SK-N-SH (cell line): ENCODE measurements at regions not wholly inside any gene's neighbourhood (a gene's known extent, or its start where the extent isn't known, plus 50 kb on each side); places are given as distances from the start of the nearest gene placed in this dataset.

Source experiments
- CTCF ChIA-PET: fragments of 300-600, 350-600 bp; formaldehyde crosslinking; extraction: SDS; loops from one replicate; lab custom pipeline; 2021; lab: Yijun Ruan, JAX
- POLR2A ChIA-PET: fragments of 350-600 bp; sonication (Branson Sonifier 250); formaldehyde crosslinking; extraction: SDS; loops from one replicate; lab custom pipeline; 2020; ENCODE audit warnings: antibody characterized with exemption, inconsistent platforms; lab: Yijun Ruan, JAX
- DNase-seq: peaks from one replicate; pipeline ENCODE4 v3.0.0; 2012
- H2AFZ ChIP-seq: fragments of 200-600 bp; sonication (generic); 2 replicates; pipeline ENCODE4 v1.8.1; 2016; ENCODE audit warnings: antibody characterized with exemption, mild to moderate bottlenecking, low read depth
- H3F3A ChIP-seq: fragments of 200-600 bp; sonication (generic); replicated peaks from 2 replicates; pipeline ENCODE3; 2016; ENCODE audit warnings: antibody characterized with exemption, mild to moderate bottlenecking; ENCODE audit not compliant: insufficient read depth
- H3K27ac ChIP-seq, 2 experiments: fragments of 200-500 bp in 1 of 2; fragments of 200-600 bp in 1 of 2; sonication (Bioruptor generic) in 1 of 2; sonication (generic), shearing (Covaris generic) in 1 of 2; 2 replicates each; pipeline versions ENCODE4 v1.5.1 to v1.6.1; 2014 to 2016; ENCODE audit warnings: low read depth in 2 of 2, inconsistent platforms in 1 of 2, low read length in 1 of 2, mild to moderate bottlenecking in 1 of 2, mixed read lengths in 1 of 2
- H3K27me3 ChIP-seq: fragments of 200-600 bp; sonication (generic), shearing (Covaris generic); 2 replicates; pipeline ENCODE4 v1.6.1; 2016; ENCODE audit warnings: mixed run types; ENCODE audit not compliant: insufficient read depth
- H3K36me3 ChIP-seq, 2 experiments: fragments of 200-500 bp in 1 of 2; fragments of 200-600 bp in 1 of 2; sonication (Bioruptor generic) in 1 of 2; sonication (generic) in 1 of 2; replicated peaks in 1 of 2; 2 replicates each; pipeline versions ENCODE3 to v1.5.1; 2014 to 2016; ENCODE audit warnings: low read length in 1 of 2, mild to moderate bottlenecking in 1 of 2; ENCODE audit not compliant: insufficient read depth in 2 of 2, control insufficient read depth in 1 of 2
- H3K4me1 ChIP-seq, 2 experiments: fragments of 200-500 bp in 1 of 2; fragments of 200-600 bp in 1 of 2; sonication (Bioruptor generic) in 1 of 2; sonication (generic), shearing (Covaris generic) in 1 of 2; 2 replicates each; pipeline versions ENCODE4 v1.5.1 to v1.6.1; 2014 to 2016; ENCODE audit warnings: low read depth in 1 of 2, low read length in 1 of 2, mixed run types in 1 of 2; ENCODE audit not compliant: insufficient read depth in 2 of 2, control insufficient read depth in 1 of 2
- H3K4me2 ChIP-seq: fragments of 200-600 bp; sonication (generic), shearing (Covaris generic); 2 replicates; pipeline ENCODE4 v1.6.1; 2017; ENCODE audit warnings: mixed run types
- H3K4me3 ChIP-seq, 2 experiments: fragments of 200-500 bp in 1 of 2; fragments of 200-600 bp in 1 of 2; sonication (Bioruptor generic) in 1 of 2; sonication (generic), shearing (Covaris generic) in 1 of 2; 2 replicates each; pipeline versions ENCODE4 v1.5.1 to v1.8.1; 2014 to 2016; ENCODE audit warnings: low read depth in 2 of 2, inconsistent platforms in 1 of 2, low read length in 1 of 2, mild to moderate bottlenecking in 1 of 2, mixed read lengths in 1 of 2, moderate library complexity in 1 of 2
- H3K79me2 ChIP-seq: fragments of 200-600 bp; sonication (generic); 2 replicates; pipeline ENCODE4 v1.8.1; 2017; ENCODE audit warnings: mild to moderate bottlenecking; ENCODE audit not compliant: insufficient read depth
- H3K9ac ChIP-seq: fragments of 200-600 bp; sonication (generic); 2 replicates; pipeline ENCODE4 v1.6.1; 2017; ENCODE audit warnings: mixed run types
- H3K9me2 ChIP-seq: fragments of 200-600 bp; sonication (generic); 2 replicates; pipeline ENCODE4 v1.6.1; 2017; ENCODE audit warnings: mixed run types
- H3K9me3 ChIP-seq: fragments of 200-600 bp; sonication (generic); 2 replicates; pipeline ENCODE4 v1.6.1; 2017; ENCODE audit warnings: mixed run types, mild to moderate bottlenecking, moderate library complexity
- H4K20me1 ChIP-seq: fragments of 200-600 bp; sonication (generic); 2 replicates; pipeline ENCODE4 v1.6.1; 2017; ENCODE audit warnings: mild to moderate bottlenecking, mixed run types; ENCODE audit not compliant: insufficient read depth
- EZH2phosphoT487 ChIP-seq: fragments of 200-600 bp; sonication (generic); IDR thresholded peaks from 2 replicates; pipeline ENCODE4 v1.6.1; 2017; ENCODE audit warnings: low read depth, mixed run types, mild to moderate bottlenecking, antibody characterized with exemption, moderate library complexity, borderline replicate concordance
- FOSL2 ChIP-seq: IDR thresholded peaks from 2 replicates; pipeline ENCODE4 v1.4.0; 2012; ENCODE audit warnings: low read depth, mild to moderate bottlenecking, moderate library complexity, borderline replicate concordance
- FOXM1 ChIP-seq: IDR thresholded peaks from 2 replicates; pipeline ENCODE4 v1.4.0; 2012; ENCODE audit warnings: low read depth, mild to moderate bottlenecking
- JUND ChIP-seq: IDR thresholded peaks from 2 replicates; pipeline ENCODE4 v1.4.0; 2012
- MXI1 ChIP-seq: IDR thresholded peaks from 2 replicates; pipeline ENCODE4 v1.6.1; 2012; ENCODE audit warnings: mild to moderate bottlenecking, low read depth, low read length, improper control_type of control experiment
- NFIC ChIP-seq: IDR thresholded peaks from 2 replicates; pipeline ENCODE4 v1.4.0; 2012; ENCODE audit warnings: borderline replicate concordance
- RXRA ChIP-seq: IDR thresholded peaks from 2 replicates; pipeline ENCODE4 v1.4.0; 2012; ENCODE audit warnings: low read depth, mild to moderate bottlenecking, borderline replicate concordance
- TAF1 ChIP-seq: IDR thresholded peaks from 2 replicates; pipeline ENCODE4 v1.6.1; 2012; ENCODE audit warnings: low read depth, mild to moderate bottlenecking, low read length, moderate library complexity, borderline replicate concordance
- TEAD4 ChIP-seq: IDR thresholded peaks from 2 replicates; pipeline ENCODE4 v1.4.0; 2012; ENCODE audit warnings: mild to moderate bottlenecking, borderline replicate concordance; ENCODE audit not compliant: insufficient read depth
- WGBS: methylation state at CpG from one replicate; pipeline ENCODE4 v1.1.6; 2017; ENCODE audit warnings: low lambda C conversion rate; 5-methylcytosine and 5-hydroxymethylcytosine counted together
- TF ChIP-seq, protein P1 (sequence below): IDR thresholded peaks from 2 replicates; pipeline ENCODE4; 2012
- TF ChIP-seq, protein P2 (sequence below): fragments of 150-350 bp; IDR thresholded peaks from 2 replicates; pipeline ENCODE4 v1.6.1; 2017; ENCODE audit warnings: antibody characterized with exemption, low read length, low read depth, borderline replicate concordance
- TF ChIP-seq, protein P3 (sequence below): IDR thresholded peaks from 2 replicates; pipeline ENCODE4 v1.4.0; 2012; ENCODE audit warnings: low read depth
- TF ChIP-seq, protein P4 (sequence below): fragments of 150-350 bp; IDR thresholded peaks from 2 replicates; pipeline ENCODE4 v1.6.1; 2016; ENCODE audit warnings: mild to moderate bottlenecking, low read depth, low read length
- TF ChIP-seq, protein P5 (sequence below): fragments of 200-600 bp; sonication (generic); IDR thresholded peaks from 2 replicates; pipeline ENCODE4 v1.6.1; 2017; ENCODE audit warnings: antibody characterized with exemption, mild to moderate bottlenecking, moderate library complexity
- TF ChIP-seq, protein P6 (sequence below): IDR thresholded peaks from 2 replicates; pipeline ENCODE4 v1.6.1; 2012; ENCODE audit warnings: mild to moderate bottlenecking, low read depth, low read length, moderate library complexity

DNA sequence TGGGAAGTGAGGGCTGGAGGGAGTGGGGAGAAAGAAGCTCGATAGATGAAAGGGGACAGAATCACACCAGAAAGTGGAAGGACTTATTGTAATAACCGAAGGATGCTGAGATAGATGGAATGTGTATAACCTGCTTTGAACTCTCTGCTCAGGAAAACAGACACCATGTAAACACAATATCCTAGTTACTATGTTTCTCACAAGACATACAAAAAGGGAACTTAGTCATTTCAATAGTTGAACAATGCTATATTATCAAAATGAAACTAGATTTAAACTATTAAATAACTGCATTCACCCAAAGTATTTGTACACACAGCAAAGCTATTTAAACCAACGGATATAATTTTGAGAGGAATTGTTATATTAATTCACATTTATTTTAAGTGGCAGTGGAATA lies 108.3 kb upstream of the GADL1 start:
- POLR2A ChIA-PET, result no interaction called here
- WGBS, result 71% methylated on average over 3 of the region's 3 CpGs
- H3K27ac ChIP-seq, result no peak overlapping the region
- no peaks in the 10 kb centered on the region for H3K27me3 ChIP-seq
- no peak for DNase-seq
- H3K9me3 ChIP-seq, result no peaks in the 10 kb centered on the region
- TF ChIP-seq, protein P1, sequence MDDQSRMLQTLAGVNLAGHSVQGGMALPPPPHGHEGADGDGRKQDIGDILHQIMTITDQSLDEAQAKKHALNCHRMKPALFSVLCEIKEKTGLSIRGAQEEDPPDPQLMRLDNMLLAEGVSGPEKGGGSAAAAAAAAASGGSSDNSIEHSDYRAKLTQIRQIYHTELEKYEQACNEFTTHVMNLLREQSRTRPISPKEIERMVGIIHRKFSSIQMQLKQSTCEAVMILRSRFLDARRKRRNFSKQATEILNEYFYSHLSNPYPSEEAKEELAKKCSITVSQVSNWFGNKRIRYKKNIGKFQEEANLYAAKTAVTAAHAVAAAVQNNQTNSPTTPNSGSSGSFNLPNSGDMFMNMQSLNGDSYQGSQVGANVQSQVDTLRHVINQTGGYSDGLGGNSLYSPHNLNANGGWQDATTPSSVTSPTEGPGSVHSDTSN, result no peak
- TF ChIP-seq RXRA (no peak), NFIC (no peak), EZH2phosphoT487 (no peak), MXI1 (no peak), TEAD4 (no peak), TAF1 (no peak), JUND (no peak), FOSL2 (no peak), FOXM1 (no peak)
- TF ChIP-seq, protein P2, sequence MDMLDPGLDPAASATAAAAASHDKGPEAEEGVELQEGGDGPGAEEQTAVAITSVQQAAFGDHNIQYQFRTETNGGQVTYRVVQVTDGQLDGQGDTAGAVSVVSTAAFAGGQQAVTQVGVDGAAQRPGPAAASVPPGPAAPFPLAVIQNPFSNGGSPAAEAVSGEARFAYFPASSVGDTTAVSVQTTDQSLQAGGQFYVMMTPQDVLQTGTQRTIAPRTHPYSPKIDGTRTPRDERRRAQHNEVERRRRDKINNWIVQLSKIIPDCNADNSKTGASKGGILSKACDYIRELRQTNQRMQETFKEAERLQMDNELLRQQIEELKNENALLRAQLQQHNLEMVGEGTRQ, result no peak
- TF ChIP-seq, protein P3, sequence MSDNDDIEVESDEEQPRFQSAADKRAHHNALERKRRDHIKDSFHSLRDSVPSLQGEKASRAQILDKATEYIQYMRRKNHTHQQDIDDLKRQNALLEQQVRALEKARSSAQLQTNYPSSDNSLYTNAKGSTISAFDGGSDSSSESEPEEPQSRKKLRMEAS, result no peak
- TF ChIP-seq, protein P4, sequence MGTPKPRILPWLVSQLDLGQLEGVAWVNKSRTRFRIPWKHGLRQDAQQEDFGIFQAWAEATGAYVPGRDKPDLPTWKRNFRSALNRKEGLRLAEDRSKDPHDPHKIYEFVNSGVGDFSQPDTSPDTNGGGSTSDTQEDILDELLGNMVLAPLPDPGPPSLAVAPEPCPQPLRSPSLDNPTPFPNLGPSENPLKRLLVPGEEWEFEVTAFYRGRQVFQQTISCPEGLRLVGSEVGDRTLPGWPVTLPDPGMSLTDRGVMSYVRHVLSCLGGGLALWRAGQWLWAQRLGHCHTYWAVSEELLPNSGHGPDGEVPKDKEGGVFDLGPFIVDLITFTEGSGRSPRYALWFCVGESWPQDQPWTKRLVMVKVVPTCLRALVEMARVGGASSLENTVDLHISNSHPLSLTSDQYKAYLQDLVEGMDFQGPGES, result no peak
- TF ChIP-seq, protein P5, sequence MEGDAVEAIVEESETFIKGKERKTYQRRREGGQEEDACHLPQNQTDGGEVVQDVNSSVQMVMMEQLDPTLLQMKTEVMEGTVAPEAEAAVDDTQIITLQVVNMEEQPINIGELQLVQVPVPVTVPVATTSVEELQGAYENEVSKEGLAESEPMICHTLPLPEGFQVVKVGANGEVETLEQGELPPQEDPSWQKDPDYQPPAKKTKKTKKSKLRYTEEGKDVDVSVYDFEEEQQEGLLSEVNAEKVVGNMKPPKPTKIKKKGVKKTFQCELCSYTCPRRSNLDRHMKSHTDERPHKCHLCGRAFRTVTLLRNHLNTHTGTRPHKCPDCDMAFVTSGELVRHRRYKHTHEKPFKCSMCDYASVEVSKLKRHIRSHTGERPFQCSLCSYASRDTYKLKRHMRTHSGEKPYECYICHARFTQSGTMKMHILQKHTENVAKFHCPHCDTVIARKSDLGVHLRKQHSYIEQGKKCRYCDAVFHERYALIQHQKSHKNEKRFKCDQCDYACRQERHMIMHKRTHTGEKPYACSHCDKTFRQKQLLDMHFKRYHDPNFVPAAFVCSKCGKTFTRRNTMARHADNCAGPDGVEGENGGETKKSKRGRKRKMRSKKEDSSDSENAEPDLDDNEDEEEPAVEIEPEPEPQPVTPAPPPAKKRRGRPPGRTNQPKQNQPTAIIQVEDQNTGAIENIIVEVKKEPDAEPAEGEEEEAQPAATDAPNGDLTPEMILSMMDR, result no peak
- TF ChIP-seq, protein P6, sequence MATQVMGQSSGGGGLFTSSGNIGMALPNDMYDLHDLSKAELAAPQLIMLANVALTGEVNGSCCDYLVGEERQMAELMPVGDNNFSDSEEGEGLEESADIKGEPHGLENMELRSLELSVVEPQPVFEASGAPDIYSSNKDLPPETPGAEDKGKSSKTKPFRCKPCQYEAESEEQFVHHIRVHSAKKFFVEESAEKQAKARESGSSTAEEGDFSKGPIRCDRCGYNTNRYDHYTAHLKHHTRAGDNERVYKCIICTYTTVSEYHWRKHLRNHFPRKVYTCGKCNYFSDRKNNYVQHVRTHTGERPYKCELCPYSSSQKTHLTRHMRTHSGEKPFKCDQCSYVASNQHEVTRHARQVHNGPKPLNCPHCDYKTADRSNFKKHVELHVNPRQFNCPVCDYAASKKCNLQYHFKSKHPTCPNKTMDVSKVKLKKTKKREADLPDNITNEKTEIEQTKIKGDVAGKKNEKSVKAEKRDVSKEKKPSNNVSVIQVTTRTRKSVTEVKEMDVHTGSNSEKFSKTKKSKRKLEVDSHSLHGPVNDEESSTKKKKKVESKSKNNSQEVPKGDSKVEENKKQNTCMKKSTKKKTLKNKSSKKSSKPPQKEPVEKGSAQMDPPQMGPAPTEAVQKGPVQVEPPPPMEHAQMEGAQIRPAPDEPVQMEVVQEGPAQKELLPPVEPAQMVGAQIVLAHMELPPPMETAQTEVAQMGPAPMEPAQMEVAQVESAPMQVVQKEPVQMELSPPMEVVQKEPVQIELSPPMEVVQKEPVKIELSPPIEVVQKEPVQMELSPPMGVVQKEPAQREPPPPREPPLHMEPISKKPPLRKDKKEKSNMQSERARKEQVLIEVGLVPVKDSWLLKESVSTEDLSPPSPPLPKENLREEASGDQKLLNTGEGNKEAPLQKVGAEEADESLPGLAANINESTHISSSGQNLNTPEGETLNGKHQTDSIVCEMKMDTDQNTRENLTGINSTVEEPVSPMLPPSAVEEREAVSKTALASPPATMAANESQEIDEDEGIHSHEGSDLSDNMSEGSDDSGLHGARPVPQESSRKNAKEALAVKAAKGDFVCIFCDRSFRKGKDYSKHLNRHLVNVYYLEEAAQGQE, result no peak
- H3K36me3 ChIP-seq, result no peaks in the 10 kb centered on the region
- no peaks in the 10 kb centered on the region for H3K9me2 ChIP-seq
- CTCF ChIA-PET, result no interaction called here
- H2AFZ ChIP-seq, result no peak overlapping the region
- H3K4me2 ChIP-seq, result no peak overlapping the region
- peaks cover 5 to 9% of the 10 kb centered on the region in 2 experiments; a peak in 2 of 4 replicates for H3K4me1 ChIP-seq
- H3K9ac ChIP-seq, result no peak overlapping the region
- H3F3A ChIP-seq, result peaks cover 14% of the 10 kb centered on the region
- H3K79me2 ChIP-seq, result no peaks in the 10 kb centered on the region
- H3K4me3 ChIP-seq, result no peak overlapping the region
- H4K20me1 ChIP-seq, result no peaks in the 10 kb centered on the region
